B cell (primary cell): ENCODE measurements at regions not wholly inside any gene's neighbourhood (a gene's known extent, or its start where the extent isn't known, plus 50 kb on each side); places are given as distances from the start of the nearest gene placed in this dataset.

Experiments used
- ATAC-seq: fragments of 200-7000 bp; cut with Tn5 transposase; one replicate; pipeline ENCODE4 v1.10.0; 2021; ENCODE audit warnings: low read depth, mild to moderate bottlenecking, moderate number of reproducible peaks, moderate library complexity
- CTCF ChIA-PET: fragments of 350-600 bp; sonication (Branson Sonifier 250); formaldehyde crosslinking; loops from one replicate; lab custom pipeline; 2021; ENCODE audit warnings: antibody characterized with exemption, inconsistent platforms; lab: Charles Lee
- POLR2A ChIA-PET: fragments of 350-600 bp; sonication (Branson Sonifier 250); formaldehyde crosslinking; loops from one replicate; lab custom pipeline; 2021; ENCODE audit warnings: antibody characterized with exemption; lab: Charles Lee
- DNase-seq: peaks from one replicate; pipeline ENCODE4 v3.0.0; 2013
- H2AFZ ChIP-seq: 2 replicates; pipeline ENCODE4 v1.6.1; 2012; ENCODE audit warnings: mild to moderate bottlenecking, low read depth, low read length; ENCODE audit not compliant: insufficient read depth, poor library complexity, severe bottlenecking
- H3K27ac ChIP-seq, 2 donors: 1 replicate in 1 of 2; 2 replicates in 1 of 2; pipeline ENCODE4 v1.5.1; 2012 to 2013; ENCODE audit warnings: low read length in 2 of 2, mild to moderate bottlenecking in 2 of 2, moderate library complexity in 1 of 2
- H3K27me3 ChIP-seq, 4 experiments: fragments of 200-600 bp in 1 of 4; sonication (generic) in 1 of 4; replicated peaks in 1 of 4; 1 replicate in 2 of 4; 2 replicates in 2 of 4; pipeline versions ENCODE4 v1.6.1 to v1.7.0; 2013 to 2016; ENCODE audit warnings: low read length in 3 of 4, mild to moderate bottlenecking in 2 of 4, mixed read lengths in 1 of 4, moderate library complexity in 1 of 4; ENCODE audit not compliant: insufficient read depth in 4 of 4, control insufficient read depth in 3 of 4; ENCODE audit errors: control extremely low read depth in 1 of 4
- H3K36me3 ChIP-seq, 2 experiments: replicated peaks in 1 of 2; 1 replicate in 1 of 2; 2 replicates in 1 of 2; pipeline versions ENCODE4 v1.6.1 to v1.7.1; 2013; ENCODE audit warnings: low read length in 1 of 2; ENCODE audit not compliant: insufficient read depth in 2 of 2, control insufficient read depth in 1 of 2; ENCODE audit errors: control extremely low read depth in 1 of 2, extremely low read depth in 1 of 2
- H3K4me1 ChIP-seq, 2 donors: fragments of 200-600 bp in 1 of 2; sonication (generic) in 1 of 2; 1 replicate in 1 of 2; 2 replicates in 1 of 2; pipeline versions ENCODE4 v1.5.1 to v1.6.1; 2013 to 2017; ENCODE audit warnings: low read length in 2 of 2; ENCODE audit not compliant: control insufficient read depth in 2 of 2, insufficient read depth in 2 of 2
- H3K4me2 ChIP-seq: replicated peaks from 2 replicates; pipeline ENCODE3; 2012; ENCODE audit warnings: mild to moderate bottlenecking, low read depth, low read length; ENCODE audit not compliant: poor library complexity, severe bottlenecking
- H3K4me3 ChIP-seq, 5 experiments: fragments of 200-600 bp in 1 of 5; sonication (generic) in 1 of 5; 1 replicate in 3 of 5; 2 replicates in 2 of 5; pipeline versions ENCODE4 v1.5.1 to v1.7.0; 2011 to 2016; ENCODE audit warnings: low read length in 4 of 5, mild to moderate bottlenecking in 4 of 5, low read depth in 2 of 5, control low read depth in 1 of 5, moderate library complexity in 1 of 5; ENCODE audit not compliant: insufficient read depth in 1 of 5; ENCODE audit errors: control extremely low read depth in 1 of 5, extremely low read depth in 1 of 5
- H3K79me2 ChIP-seq: fragments of 200-600 bp; sonication (generic); one replicate; pipeline ENCODE4 v1.6.0; 2016; ENCODE audit warnings: low read length; ENCODE audit not compliant: control insufficient read depth, insufficient read depth
- H3K9ac ChIP-seq: fragments of 200-600 bp; sonication (generic); 2 replicates; pipeline ENCODE4 v1.6.1; 2017; ENCODE audit warnings: mild to moderate bottlenecking, low read length, moderate library complexity
- H3K9me3 ChIP-seq, 3 donors: one replicate each; pipeline versions ENCODE4 v1.6.1 to v1.7.1; 2013; ENCODE audit warnings: low read length in 2 of 3; ENCODE audit not compliant: control insufficient read depth in 2 of 3, insufficient read depth in 1 of 3; ENCODE audit errors: control extremely low read depth in 1 of 3
- H4K20me1 ChIP-seq: 2 replicates; pipeline ENCODE4 v1.6.0; 2012; ENCODE audit warnings: mild to moderate bottlenecking, low read length; ENCODE audit not compliant: insufficient read depth, control insufficient read depth, poor library complexity, severe bottlenecking
- H3K27ac Mint-ChIP-seq: one replicate; pipeline ENCODE4 v1.8.0; 2021; ENCODE audit warnings: mixed read lengths
- H3K27me3 Mint-ChIP-seq: one replicate; pipeline ENCODE4 v1.8.0; 2021; ENCODE audit warnings: mixed read lengths
- H3K4me1 Mint-ChIP-seq: one replicate; pipeline ENCODE4 v1.8.0; 2021; ENCODE audit warnings: mixed read lengths
- H3K4me3 Mint-ChIP-seq: one replicate; pipeline ENCODE4 v1.8.0; 2021; ENCODE audit warnings: mixed read lengths
- H3K9me3 Mint-ChIP-seq: one replicate; pipeline ENCODE4 v1.8.0; 2022; ENCODE audit warnings: mixed read lengths; ENCODE audit not compliant: insufficient read depth
- EZH2 ChIP-seq: IDR thresholded peaks from 2 replicates; pipeline ENCODE4 v1.6.1; 2012; ENCODE audit warnings: borderline replicate concordance, low read depth, mild to moderate bottlenecking, moderate library complexity, low read length; ENCODE audit not compliant: insufficient read depth, poor library complexity, severe bottlenecking
- WGBS: methylation state at CpG from one replicate; pipeline ENCODE4 v1.1.5; 2013; ENCODE audit warnings: missing lambda C conversion rate; ENCODE audit not compliant: insufficient coverage; 5-methylcytosine and 5-hydroxymethylcytosine counted together
- intact Hi-C: fragments of 100-400 bp; cut with micrococcal nuclease; formaldehyde crosslinking; loops from one replicate; pipeline ENCODE4 v1.10.0; 2022
- TF ChIP-seq, protein P1 (sequence below): fragments of 200-600 bp; IDR thresholded peaks from one replicate; pipeline ENCODE4 v1.8.0; 2022; ENCODE audit warnings: antibody characterized with exemption, mild to moderate bottlenecking

GRCh38 chr10:43808136-43808535 lies 159.5 kb upstream of the ZNF32 start:
- Histone ChIP-seq H3K4me2 (no peak overlapping the region), H3K27me3 (no peaks in the 10 kb centered on the region), H3K36me3 (no peaks in the 10 kb centered on the region), H4K20me1 (no peaks in the 10 kb centered on the region), H3K79me2 (no peaks in the 10 kb centered on the region), H2AFZ (no peak overlapping the region), H3K4me1 (peaks cover 0 to 5% of the 10 kb centered on the region in 2 donors), H3K4me3 (no peak overlapping the region), H3K9ac (no peak overlapping the region), H3K9me3 (peaks cover 0 to 1% (median 0%) of the 10 kb centered on the region in 3 donors), H3K27ac (no peak overlapping the region)
- no CpG with 5 or more reads among the region's 3 CpGs for WGBS
- intact Hi-C loops = no loop called here
- Mint-ChIP-seq H3K27ac (no peak overlapping the region), H3K9me3 (no peaks in the 10 kb centered on the region), H3K4me3 (no peak overlapping the region), H3K4me1 (no peaks in the 10 kb centered on the region), H3K27me3 (no peaks in the 10 kb centered on the region)
- TF ChIP-seq, protein P1, sequence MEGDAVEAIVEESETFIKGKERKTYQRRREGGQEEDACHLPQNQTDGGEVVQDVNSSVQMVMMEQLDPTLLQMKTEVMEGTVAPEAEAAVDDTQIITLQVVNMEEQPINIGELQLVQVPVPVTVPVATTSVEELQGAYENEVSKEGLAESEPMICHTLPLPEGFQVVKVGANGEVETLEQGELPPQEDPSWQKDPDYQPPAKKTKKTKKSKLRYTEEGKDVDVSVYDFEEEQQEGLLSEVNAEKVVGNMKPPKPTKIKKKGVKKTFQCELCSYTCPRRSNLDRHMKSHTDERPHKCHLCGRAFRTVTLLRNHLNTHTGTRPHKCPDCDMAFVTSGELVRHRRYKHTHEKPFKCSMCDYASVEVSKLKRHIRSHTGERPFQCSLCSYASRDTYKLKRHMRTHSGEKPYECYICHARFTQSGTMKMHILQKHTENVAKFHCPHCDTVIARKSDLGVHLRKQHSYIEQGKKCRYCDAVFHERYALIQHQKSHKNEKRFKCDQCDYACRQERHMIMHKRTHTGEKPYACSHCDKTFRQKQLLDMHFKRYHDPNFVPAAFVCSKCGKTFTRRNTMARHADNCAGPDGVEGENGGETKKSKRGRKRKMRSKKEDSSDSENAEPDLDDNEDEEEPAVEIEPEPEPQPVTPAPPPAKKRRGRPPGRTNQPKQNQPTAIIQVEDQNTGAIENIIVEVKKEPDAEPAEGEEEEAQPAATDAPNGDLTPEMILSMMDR = no peak
- no peak for TF ChIP-seq EZH2
- CTCF ChIA-PET = no interaction called here
- DNase-seq (no peak), ATAC-seq (no peak)
- POLR2A ChIA-PET = no interaction called here

- no peaks in the 10 kb centered on the region for H3K4me1 Mint-ChIP-seq
- WGBS = 96% methylated on average over 12 of the region's 13 CpGs
- no peak overlapping the region for H3K4me3 ChIP-seq
- H3K27me3 ChIP-seq = no peaks in the 10 kb centered on the region
- no peak for DNase-seq
- TF ChIP-seq, protein P1 = no peak
- TF ChIP-seq EZH2 = no peak
- no peaks in the 10 kb centered on the region for H4K20me1 ChIP-seq
- no peak overlapping the region for H3K4me3 Mint-ChIP-seq
- no peaks in the 10 kb centered on the region for H3K27me3 Mint-ChIP-seq
- peaks cover 0 to 5% of the 10 kb centered on the region in 2 donors for H3K4me1 ChIP-seq
- intact Hi-C loops = no loop called here
- H3K36me3 ChIP-seq = no peaks in the 10 kb centered on the region
- no peaks in the 10 kb centered on the region for H3K9me3 Mint-ChIP-seq
- ATAC-seq = no peak
- no peak overlapping the region for H2AFZ ChIP-seq
- no peak overlapping the region for H3K27ac Mint-ChIP-seq
- ChIA-PET POLR2A (no interaction called here), CTCF (no interaction called here)
- H3K9ac ChIP-seq = no peak overlapping the region
- no peak overlapping the region for H3K27ac ChIP-seq
- H3K9me3 ChIP-seq = no peaks in the 10 kb centered on the region
- H3K4me2 ChIP-seq = no peak overlapping the region
- no peaks in the 10 kb centered on the region for H3K79me2 ChIP-seq
Measured at GRCh38 chr10:43806831-43807640, 158.4 kb upstream of the ZNF32 start.
